Kidney epithelial cell (primary cell): ENCODE measurements at regions not wholly inside any gene's neighbourhood (a gene's known extent, or its start where the extent isn't known, plus 50 kb on each side); places are given as distances from the start of the nearest gene placed in this dataset.

ENCODE experiments used
- DNase-seq: peaks from one replicate; pipeline ENCODE4 v3.0.0-alpha.2; 2010; ENCODE audit warnings: low read depth
- H3K27me3 ChIP-seq: 2 replicates; pipeline ENCODE4 v1.6.0; 2011; ENCODE audit warnings: low read length; ENCODE audit not compliant: control insufficient read depth, insufficient read depth
- H3K36me3 ChIP-seq: 2 replicates; pipeline ENCODE4 v1.5.1; 2011; ENCODE audit warnings: low read length; ENCODE audit not compliant: control insufficient read depth, insufficient read depth
- H3K4me3 ChIP-seq: 2 replicates; pipeline ENCODE4 v1.5.1; 2011; ENCODE audit warnings: low read depth, mild to moderate bottlenecking, control low read depth, low read length
- TF ChIP-seq, protein P1 (sequence below): IDR thresholded peaks from 2 replicates; pipeline ENCODE4 v1.5.1; 2011; ENCODE audit warnings: mild to moderate bottlenecking, moderate library complexity, low read length, control low read depth, inconsistent platforms; ENCODE audit not compliant: insufficient read depth, poor library complexity, severe bottlenecking

DNA sequence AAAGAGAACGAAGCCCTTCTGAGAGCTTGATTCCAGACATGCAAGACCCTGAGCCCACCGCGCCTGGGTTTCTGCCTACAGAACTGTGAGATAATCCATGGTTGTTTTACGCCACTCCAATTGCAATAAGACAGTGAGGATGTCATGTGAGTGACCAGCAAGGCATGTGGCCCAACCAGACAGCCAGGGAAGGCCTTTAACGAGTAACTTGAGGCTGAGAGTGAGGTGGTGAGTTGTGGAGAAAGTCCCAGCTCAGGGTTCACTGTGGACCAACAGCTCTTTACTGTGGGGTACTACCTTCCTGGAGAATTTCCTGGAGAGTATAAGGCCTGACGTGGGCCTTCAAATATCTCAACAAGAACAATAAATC lies 153.9 kb downstream of the ETS2 start:
- H3K4me3 ChIP-seq: no peak overlapping the region
- no peak for DNase-seq
- TF ChIP-seq, protein P1, sequence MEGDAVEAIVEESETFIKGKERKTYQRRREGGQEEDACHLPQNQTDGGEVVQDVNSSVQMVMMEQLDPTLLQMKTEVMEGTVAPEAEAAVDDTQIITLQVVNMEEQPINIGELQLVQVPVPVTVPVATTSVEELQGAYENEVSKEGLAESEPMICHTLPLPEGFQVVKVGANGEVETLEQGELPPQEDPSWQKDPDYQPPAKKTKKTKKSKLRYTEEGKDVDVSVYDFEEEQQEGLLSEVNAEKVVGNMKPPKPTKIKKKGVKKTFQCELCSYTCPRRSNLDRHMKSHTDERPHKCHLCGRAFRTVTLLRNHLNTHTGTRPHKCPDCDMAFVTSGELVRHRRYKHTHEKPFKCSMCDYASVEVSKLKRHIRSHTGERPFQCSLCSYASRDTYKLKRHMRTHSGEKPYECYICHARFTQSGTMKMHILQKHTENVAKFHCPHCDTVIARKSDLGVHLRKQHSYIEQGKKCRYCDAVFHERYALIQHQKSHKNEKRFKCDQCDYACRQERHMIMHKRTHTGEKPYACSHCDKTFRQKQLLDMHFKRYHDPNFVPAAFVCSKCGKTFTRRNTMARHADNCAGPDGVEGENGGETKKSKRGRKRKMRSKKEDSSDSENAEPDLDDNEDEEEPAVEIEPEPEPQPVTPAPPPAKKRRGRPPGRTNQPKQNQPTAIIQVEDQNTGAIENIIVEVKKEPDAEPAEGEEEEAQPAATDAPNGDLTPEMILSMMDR: no peak
- no peaks in the 10 kb centered on the region for H3K36me3 ChIP-seq
- no peaks in the 10 kb centered on the region for H3K27me3 ChIP-seq

DNA sequence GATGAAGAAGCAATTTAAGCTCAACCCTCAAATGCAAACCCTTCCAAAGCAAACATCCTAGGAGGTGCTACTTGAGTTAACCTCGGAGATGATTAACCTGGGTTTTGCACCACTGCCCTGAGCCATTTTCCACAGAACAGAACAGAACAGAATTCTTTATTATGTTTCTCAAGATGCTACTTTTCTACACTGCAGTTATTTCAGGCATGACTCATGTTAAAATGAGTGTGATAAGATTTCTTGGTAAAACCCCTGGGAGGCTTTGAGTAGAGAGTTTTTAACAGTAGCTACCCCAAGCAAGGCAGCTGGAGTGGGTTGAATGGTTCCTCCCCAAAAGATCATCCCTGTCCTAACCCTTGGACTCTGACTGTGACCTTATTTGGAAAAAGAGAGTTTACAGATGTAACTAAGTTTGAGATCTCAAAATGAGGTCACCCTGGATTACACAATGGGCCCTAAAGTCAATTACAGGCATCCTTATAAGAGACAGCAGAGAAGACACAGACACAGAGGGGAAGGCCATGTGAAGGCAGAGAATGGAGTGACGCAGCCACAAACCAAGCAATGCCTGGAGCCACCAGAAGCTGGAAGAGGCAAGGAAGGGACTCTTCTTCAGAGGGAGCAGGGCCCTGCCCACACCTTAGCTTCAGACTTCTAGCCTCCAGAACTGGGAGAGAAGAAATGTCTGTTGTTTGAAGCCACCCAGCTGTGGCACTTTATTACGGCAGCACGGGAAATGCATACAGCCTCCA lies 153.4 kb downstream of the ETS2 start:
- TF ChIP-seq, protein P1: no peak
- no peak overlapping the region for H3K4me3 ChIP-seq
- DNase-seq: peak; percentile 87
- H3K27me3 ChIP-seq: no peaks in the 10 kb centered on the region
- no peaks in the 10 kb centered on the region for H3K36me3 ChIP-seq

DNA sequence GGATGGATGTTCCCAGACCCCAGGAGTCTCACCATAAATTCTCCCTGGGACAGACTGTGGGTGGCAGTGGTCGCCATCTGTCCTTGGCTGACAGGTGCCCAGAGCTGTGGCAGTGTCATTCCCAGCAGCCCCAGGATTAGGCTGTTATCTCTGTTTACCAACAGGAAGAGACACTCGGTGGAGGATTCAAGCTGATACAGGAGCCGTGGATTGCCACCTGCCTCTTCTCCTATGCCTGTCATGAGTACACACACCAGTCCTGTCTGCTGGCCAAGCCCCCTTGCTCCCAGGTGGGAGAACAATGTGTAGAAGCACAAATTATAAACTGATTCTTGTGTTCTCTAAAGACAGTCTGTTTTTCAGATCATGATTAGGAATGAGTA lies 152.6 kb downstream of the ETS2 start:
- TF ChIP-seq, protein P1: no peak
- no peaks in the 10 kb centered on the region for H3K27me3 ChIP-seq
- H3K4me3 ChIP-seq: no peak overlapping the region
- H3K36me3 ChIP-seq: no peaks in the 10 kb centered on the region
- DNase-seq: no peak

DNA sequence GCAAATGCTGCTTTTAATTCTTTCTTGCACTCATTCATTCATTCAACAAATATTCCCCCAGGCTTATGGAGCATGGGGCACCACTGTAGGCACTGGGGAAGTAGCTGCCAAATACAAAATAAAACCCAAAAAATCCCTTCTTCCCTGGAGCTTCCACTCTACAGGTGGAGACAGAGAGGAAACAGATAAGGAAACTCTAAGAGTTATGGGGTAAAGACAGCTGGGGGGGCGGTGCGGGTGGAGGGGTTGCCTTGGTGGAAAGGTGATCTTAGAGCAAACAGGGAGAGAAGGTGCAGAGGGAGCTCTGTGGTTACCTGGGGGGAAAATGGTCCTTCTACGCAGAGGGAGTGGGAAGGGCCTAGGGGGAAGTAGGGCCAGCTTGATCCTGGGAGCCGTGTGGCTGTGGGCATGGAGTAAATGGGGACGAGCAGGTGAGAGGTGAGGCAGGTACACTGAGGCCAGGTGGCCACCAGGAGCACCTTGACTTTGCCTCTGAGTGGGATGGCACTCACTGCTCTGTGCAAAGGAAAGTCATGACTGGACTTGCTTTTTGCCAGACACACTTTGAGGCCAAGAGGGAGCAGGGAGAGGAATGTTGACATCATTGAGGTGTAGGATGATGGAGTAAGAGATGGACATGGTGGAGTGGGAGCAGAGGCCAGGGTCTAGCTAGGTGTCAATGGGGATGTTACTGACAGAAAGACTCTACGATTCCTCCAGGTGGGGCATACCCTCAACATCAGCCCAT lies 152.0 kb downstream of the ETS2 start:
- no peaks in the 10 kb centered on the region for H3K36me3 ChIP-seq
- no peak overlapping the region for H3K4me3 ChIP-seq
- TF ChIP-seq, protein P1: no peak
- no peak for DNase-seq
- no peaks in the 10 kb centered on the region for H3K27me3 ChIP-seq

DNA sequence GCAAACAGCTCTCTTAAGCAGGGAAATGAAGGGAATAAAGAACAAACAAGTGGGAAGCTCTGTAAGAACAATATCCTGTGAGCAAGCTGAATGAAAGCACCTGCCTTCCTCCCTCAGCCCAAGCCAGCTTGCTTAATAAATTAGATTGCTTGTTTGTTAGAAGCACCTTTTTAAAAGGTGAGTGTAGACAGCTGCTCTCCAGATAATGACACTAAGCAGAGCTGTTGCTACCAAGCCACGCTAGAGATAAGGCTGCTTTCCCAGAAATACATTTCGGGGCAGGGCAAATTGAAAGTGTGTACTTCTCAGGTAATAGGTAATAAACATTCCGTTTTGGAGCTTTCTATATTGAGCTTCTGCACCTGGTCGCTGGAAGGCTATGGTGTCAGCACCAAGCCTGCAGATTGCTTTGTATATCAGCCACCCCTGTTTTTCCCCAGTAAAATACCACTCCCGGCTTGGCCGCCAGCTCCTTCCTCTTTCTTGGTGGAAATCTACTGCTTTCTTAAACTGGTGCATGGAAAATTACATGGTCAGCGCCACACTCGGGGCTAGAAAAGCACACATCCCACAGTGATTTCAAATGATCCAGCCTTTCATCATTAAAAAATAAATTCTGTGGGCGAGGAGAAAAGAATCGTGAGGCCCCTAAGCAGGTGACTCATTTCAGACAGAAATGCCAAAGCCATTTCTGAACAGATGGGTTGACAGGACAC lies 151.3 kb downstream of the ETS2 start:
- Histone ChIP-seq H3K27me3 (no peaks in the 10 kb centered on the region), H3K4me3 (no peak overlapping the region), H3K36me3 (no peaks in the 10 kb centered on the region)
- TF ChIP-seq, protein P1: no peak
- DNase-seq: no peak
